PFSK-1 (cell line): ENCODE measurements at regions not wholly inside any gene's neighbourhood (a gene's known extent, or its start where the extent isn't known, plus 50 kb on each side); places are given as distances from the start of the nearest gene placed in this dataset.

ENCODE experiments used
- POLR2AphosphoS5 ChIP-seq: IDR thresholded peaks from 2 replicates; pipeline ENCODE4 v1.6.1; 2012; ENCODE audit warnings: low read depth, mild to moderate bottlenecking, control low read depth, low read length, moderate library complexity
- REST ChIP-seq, 2 experiments: IDR thresholded peaks; 2 replicates each; pipeline versions ENCODE4 v1.6.1 to v1.8.0; 2011 to 2012; ENCODE audit warnings: low read depth in 2 of 2, low read length in 2 of 2, control low read depth in 1 of 2, inconsistent platforms in 1 of 2, mild to moderate bottlenecking in 1 of 2, moderate library complexity in 1 of 2; ENCODE audit not compliant: insufficient read depth in 1 of 2
- SIN3A ChIP-seq: IDR thresholded peaks from 2 replicates; pipeline ENCODE4 v1.6.1; 2012; ENCODE audit warnings: mild to moderate bottlenecking, low read length, moderate library complexity, borderline replicate concordance; ENCODE audit not compliant: insufficient read depth
- TAF1 ChIP-seq: IDR thresholded peaks from 2 replicates; pipeline ENCODE4 v1.6.1; 2012; ENCODE audit warnings: low read length, control low read depth, borderline replicate concordance; ENCODE audit not compliant: insufficient read depth

GRCh38 chr2:146080925-146081324 is 1561.0 kb upstream of the ZEB2 start:
- no peak for TF ChIP-seq TAF1
- no peak for TF ChIP-seq POLR2AphosphoS5
- TF ChIP-seq SIN3A, result no peak
- no peak for TF ChIP-seq REST (IDR thresholded peaks at IDR 0.05; ENCODE audit: insufficient read depth in 1 of 2, low read depth in 2 of 2, low read length in 2 of 2)
